Inferior parietal cortex (tissue), 1 donor: ENCODE measurements at regions not wholly inside any gene's neighbourhood (a gene's known extent, or its start where the extent isn't known, plus 50 kb on each side); places are given as distances from the start of the nearest gene placed in this dataset.

Source experiments
- DNase-seq: peaks from one replicate; pipeline ENCODE4 v3.0.0-alpha.2; 2016; ENCODE audit errors: extremely low spot score

GRCh38 chr13:37934339-37935191 lies 65.0 kb upstream of the TRPC4 start:
- DNase-seq, result no peak

GRCh38 chr13:37929308-37929707 lies 59.7 kb upstream of the TRPC4 start:
- DNase-seq, result no peak

- no peak for DNase-seq
Measured at GRCh38 chr13:37927561-37927960, 58.0 kb upstream of the TRPC4 start.

- DNase-seq, result no peak
Measured at GRCh38 chr13:37925878-37926473, 56.4 kb upstream of the TRPC4 start.

GRCh38 chr13:37923236-37923635 lies 53.7 kb upstream of the TRPC4 start:
- no peak for DNase-seq

- no peak for DNase-seq
Measured at GRCh38 chr13:37919329-37919880, 49.8 kb upstream of the TRPC4 start.
